Activated naive CD4-positive, alpha-beta T cell treated with anti-CD3 and anti-CD28 coated beads, Interleukin-2, amount 50 U/mL, for 24 hours (primary cell): ENCODE measurements at regions not wholly inside any gene's neighbourhood (a gene's known extent, or its start where the extent isn't known, plus 50 kb on each side); places are given as distances from the start of the nearest gene placed in this dataset.

Experiments used
- H3K27ac Mint-ChIP-seq: one replicate; pipeline ENCODE4 v1.8.0; 2021; ENCODE audit warnings: mild to moderate bottlenecking, mixed read lengths
- H3K27me3 Mint-ChIP-seq: one replicate; pipeline ENCODE4 v1.8.0; 2021; ENCODE audit warnings: mixed read lengths
- H3K36me3 Mint-ChIP-seq: one replicate; pipeline ENCODE4 v1.8.0; 2021; ENCODE audit warnings: mixed read lengths
- H3K4me1 Mint-ChIP-seq: one replicate; pipeline ENCODE4 v1.8.0; 2021; ENCODE audit warnings: mixed read lengths
- H3K4me3 Mint-ChIP-seq: one replicate; pipeline ENCODE4 v1.8.0; 2021; ENCODE audit warnings: mild to moderate bottlenecking, mixed read lengths
- H3K9me3 Mint-ChIP-seq: one replicate; pipeline ENCODE4 v1.8.0; 2021; ENCODE audit warnings: mixed read lengths

DNA sequence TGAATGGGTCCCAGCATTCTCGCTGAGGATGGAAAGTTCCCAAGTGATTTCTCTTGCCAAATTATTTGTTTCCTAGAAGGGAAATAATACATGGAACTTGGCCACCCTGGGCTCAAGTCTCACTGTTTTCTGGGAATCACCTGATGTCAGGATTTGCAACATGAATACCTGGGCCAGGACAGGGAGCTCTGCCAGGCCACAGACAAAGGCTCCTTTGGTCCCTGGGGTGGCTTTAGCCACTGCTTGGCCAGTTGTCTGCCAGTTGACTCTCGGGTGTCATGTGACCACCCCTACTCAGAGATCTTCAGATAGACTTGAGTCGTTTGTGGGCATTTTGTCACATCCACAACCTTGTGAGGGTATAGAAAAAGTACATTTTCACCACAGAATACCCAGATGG lies 258.0 kb upstream of the HABP2 start:
- Mint-ChIP-seq H3K4me3 (no peak overlapping the region), H3K9me3 (no peaks in the 10 kb centered on the region), H3K4me1 (no peaks in the 10 kb centered on the region), H3K27ac (no peak overlapping the region), H3K27me3 (peaks cover 7% of the 10 kb centered on the region), H3K36me3 (no peaks in the 10 kb centered on the region)

DNA sequence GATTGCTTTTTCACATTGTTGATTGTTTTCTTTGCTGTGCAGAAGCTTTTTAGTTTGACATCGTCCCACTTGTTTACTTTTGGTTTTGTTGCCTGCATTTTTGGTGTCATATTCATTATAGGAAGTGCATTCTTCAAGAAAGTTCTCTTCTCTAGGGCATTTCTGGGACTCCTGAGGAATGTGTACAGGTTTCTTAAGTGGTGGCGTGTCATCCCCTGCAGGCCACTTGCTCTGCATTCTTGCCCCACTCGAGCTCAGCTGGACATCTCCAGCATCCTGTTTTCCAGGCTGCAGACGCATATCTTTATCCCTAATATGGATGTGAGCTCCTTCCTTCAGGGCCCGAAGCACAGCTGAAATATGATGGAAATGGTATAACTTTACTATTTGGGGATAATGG lies 255.6 kb upstream of the HABP2 start:
- no peaks in the 10 kb centered on the region for H3K36me3 Mint-ChIP-seq
- H3K27me3 Mint-ChIP-seq, result peaks cover 9% of the 10 kb centered on the region
- H3K4me1 Mint-ChIP-seq, result no peaks in the 10 kb centered on the region
- H3K27ac Mint-ChIP-seq, result no peak overlapping the region
- no peaks in the 10 kb centered on the region for H3K9me3 Mint-ChIP-seq
- no peak overlapping the region for H3K4me3 Mint-ChIP-seq

DNA sequence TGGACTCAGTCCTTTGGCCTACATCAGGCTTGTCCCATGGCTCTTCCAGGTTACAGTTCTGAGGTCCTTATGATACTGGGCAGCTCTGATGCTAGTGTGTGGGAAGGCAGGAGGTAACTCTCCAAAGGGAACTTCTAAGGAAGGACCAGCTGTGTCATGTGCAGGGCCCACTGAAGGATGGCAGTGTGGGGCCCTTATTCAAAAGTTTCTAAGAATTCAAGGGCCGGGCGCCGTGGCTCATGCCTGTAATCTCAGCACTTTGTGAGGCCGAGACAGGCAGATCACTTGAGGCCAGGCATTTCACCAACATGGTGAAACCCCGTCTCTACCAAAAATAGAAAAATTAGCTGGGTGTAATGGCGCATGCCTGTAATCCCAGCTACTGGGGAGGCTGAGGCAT lies 254.2 kb upstream of the HABP2 start:
- Mint-ChIP-seq H3K36me3 (no peaks in the 10 kb centered on the region), H3K4me1 (no peaks in the 10 kb centered on the region), H3K4me3 (no peak overlapping the region), H3K27ac (no peak overlapping the region), H3K9me3 (no peaks in the 10 kb centered on the region), H3K27me3 (peaks cover 9% of the 10 kb centered on the region)

DNA sequence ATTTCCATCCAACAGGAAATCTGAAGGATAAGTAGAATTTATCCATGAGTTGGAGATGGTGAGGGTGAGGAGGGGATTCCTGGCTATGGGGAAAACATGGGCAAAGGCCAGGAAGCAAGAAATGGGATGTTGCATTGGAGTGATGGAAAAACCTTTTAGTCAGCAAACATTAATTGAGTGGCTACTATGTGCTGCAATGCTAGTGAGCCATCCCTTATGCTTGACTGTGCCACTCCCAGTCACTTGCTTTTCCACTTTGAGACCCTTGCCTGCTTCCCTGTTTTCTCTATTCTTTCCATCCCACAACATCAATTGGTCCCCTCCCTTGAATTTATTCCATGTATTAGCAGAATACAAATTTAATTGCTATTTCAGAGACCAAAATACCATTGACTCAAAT lies 252.7 kb upstream of the HABP2 start:
- Mint-ChIP-seq H3K27ac (no peak overlapping the region), H3K9me3 (no peaks in the 10 kb centered on the region), H3K36me3 (no peaks in the 10 kb centered on the region), H3K27me3 (peaks cover 9% of the 10 kb centered on the region), H3K4me1 (no peaks in the 10 kb centered on the region), H3K4me3 (no peak overlapping the region)

DNA sequence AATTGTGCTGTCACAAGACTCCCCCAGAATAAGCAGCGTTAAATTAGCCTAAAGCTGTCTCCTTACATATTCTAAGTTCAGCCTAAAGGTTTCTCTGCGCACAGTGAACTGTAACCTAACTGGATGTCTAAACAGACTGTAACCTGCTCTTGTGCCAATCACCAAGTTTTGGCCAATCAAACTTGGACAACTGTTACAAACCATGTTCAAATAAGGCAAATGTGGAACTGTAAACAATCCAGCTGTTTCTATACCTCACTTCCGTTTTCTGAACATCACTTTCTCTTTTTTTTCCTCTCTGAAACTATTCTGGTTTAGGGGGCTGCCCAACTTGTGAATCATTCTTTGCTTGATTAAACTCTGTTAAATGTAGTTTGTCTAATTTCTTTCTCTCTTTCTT lies 252.2 kb upstream of the HABP2 start:
- no peaks in the 10 kb centered on the region for H3K9me3 Mint-ChIP-seq
- no peaks in the 10 kb centered on the region for H3K36me3 Mint-ChIP-seq
- no peaks in the 10 kb centered on the region for H3K4me1 Mint-ChIP-seq
- no peak overlapping the region for H3K27ac Mint-ChIP-seq
- H3K4me3 Mint-ChIP-seq, result no peak overlapping the region
- H3K27me3 Mint-ChIP-seq, result peaks cover 9% of the 10 kb centered on the region

DNA sequence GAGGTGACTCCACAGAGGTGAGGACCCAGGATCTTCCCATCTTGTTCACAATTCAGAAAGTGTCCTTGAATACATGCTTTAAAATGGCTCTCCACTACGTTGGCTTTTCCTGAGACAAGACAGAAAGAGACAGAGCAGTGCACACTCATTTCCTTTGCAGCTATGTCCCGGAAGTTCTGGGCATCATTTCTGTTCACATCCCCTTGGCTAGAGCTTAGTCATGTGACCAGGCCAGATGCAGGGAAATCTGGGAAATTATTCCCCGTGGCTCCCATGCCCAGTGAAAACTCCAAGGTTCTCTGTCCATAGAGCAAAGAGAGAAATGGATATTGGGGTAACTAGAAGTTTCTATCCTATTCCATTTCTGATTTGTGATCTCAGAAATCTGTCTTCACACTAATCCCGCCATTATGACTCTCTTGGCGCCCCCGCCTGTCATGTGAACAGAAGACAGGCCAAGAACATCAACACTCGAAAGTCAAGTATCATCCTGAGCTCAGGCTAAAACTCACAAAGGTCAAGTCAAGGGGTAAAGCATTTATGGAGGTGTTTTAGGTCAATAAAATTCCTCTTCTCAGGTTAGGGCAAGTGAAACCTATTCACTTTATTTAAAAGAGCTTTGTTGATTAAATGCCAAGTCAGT lies 251.4 kb upstream of the HABP2 start:
- H3K9me3 Mint-ChIP-seq, result no peaks in the 10 kb centered on the region
- H3K4me1 Mint-ChIP-seq, result no peaks in the 10 kb centered on the region
- H3K4me3 Mint-ChIP-seq, result no peak overlapping the region
- H3K27me3 Mint-ChIP-seq, result peaks cover 9% of the 10 kb centered on the region
- H3K27ac Mint-ChIP-seq, result no peak overlapping the region
- no peaks in the 10 kb centered on the region for H3K36me3 Mint-ChIP-seq

DNA sequence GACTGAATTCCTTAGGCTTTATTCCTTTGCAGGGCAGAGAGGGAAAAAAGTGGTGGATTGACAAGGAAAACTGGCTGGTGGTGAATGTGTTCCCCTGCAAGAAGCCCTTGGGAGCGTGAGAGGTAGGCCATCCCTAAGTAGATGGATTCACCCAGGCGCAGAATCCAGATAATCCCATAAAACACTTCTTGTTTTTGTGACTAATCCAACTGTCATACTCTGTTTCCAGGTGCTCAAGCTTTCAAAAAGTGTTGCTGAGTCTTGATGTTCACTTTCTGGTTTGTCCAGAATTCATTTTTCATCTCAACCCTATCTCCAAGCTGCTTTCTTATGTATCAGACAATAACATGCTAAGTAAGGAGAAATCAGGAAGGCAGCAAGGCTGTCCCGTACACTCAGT lies 250.8 kb upstream of the HABP2 start:
- Mint-ChIP-seq H3K36me3 (no peaks in the 10 kb centered on the region), H3K4me1 (no peaks in the 10 kb centered on the region), H3K27me3 (peaks cover 9% of the 10 kb centered on the region), H3K9me3 (no peaks in the 10 kb centered on the region), H3K27ac (no peak overlapping the region), H3K4me3 (no peak overlapping the region)

DNA sequence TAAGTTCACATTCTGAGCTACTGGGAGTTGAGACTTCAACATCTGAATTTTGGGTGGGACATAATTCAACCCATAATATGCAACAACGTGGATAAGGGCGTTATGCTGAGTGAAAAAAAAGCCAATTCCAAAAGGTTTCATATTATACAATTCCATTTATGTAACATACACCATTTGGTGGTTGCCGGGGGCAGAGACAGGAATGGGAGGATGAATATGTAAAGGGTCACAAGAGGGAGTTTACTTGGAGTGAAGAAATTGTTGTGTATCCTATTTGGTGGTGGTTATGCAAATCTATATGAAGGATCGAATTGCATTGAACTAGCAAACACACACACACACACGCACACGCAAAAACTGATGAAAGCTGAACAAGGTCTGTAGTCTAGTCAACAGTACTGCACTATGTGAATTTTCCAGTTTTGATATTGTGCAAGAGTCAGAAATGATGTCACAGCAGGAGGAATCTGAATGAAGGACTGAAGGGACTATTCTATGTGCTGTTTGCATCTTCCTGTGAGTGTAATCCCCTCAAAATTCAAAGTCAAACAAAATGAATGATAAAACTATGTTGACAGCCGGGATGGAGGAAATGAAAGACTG lies 249.2 kb upstream of the HABP2 start:
- Mint-ChIP-seq H3K9me3 (no peaks in the 10 kb centered on the region), H3K4me1 (no peaks in the 10 kb centered on the region), H3K27me3 (peaks cover 6% of the 10 kb centered on the region), H3K4me3 (no peak overlapping the region), H3K36me3 (no peaks in the 10 kb centered on the region), H3K27ac (no peak overlapping the region)

DNA sequence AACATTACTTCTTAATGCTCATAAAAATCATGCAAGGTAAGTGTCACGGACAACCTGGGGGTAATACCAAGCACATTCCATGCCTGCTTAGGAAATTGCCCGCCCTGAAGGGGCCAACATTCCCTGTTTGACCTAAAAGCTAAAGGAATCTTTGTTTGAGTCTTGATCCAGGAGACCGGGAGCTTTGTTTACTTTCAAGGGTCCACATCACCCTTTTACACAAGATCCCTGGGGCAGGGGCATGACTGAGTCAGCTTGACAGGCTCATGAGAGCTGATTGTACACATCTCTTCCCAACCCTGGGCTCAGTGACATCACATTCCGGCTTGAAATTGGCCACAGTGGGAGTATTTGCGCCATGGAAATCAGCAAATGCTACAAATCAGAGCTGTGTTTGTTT lies 248.1 kb upstream of the HABP2 start:
- H3K27me3 Mint-ChIP-seq, result peaks cover 3% of the 10 kb centered on the region
- H3K4me3 Mint-ChIP-seq, result no peak overlapping the region
- no peak overlapping the region for H3K27ac Mint-ChIP-seq
- no peaks in the 10 kb centered on the region for H3K9me3 Mint-ChIP-seq
- H3K36me3 Mint-ChIP-seq, result no peaks in the 10 kb centered on the region
- H3K4me1 Mint-ChIP-seq, result no peaks in the 10 kb centered on the region

DNA sequence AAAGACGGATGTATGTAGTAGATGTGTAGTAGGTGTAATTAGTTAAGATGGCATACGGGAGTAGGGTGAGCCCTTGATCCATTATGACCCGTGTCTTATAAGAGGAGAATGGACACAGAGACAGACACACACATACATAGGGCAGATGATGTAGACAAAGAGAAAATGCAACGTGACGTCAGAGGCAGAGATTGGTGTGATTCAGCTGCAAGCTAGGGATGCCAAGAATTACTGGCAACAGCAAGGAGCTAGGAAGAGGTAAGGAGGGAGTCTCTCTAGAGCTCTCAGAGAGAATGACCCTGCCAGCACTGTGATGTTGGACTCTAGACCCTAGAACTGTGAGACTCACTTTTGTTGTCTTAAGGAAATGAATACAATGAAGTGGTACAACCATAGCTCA lies 247.0 kb upstream of the HABP2 start:
- Mint-ChIP-seq H3K4me3 (no peak overlapping the region), H3K4me1 (no peaks in the 10 kb centered on the region), H3K27ac (no peak overlapping the region), H3K9me3 (no peaks in the 10 kb centered on the region), H3K27me3 (no peaks in the 10 kb centered on the region), H3K36me3 (no peaks in the 10 kb centered on the region)

DNA sequence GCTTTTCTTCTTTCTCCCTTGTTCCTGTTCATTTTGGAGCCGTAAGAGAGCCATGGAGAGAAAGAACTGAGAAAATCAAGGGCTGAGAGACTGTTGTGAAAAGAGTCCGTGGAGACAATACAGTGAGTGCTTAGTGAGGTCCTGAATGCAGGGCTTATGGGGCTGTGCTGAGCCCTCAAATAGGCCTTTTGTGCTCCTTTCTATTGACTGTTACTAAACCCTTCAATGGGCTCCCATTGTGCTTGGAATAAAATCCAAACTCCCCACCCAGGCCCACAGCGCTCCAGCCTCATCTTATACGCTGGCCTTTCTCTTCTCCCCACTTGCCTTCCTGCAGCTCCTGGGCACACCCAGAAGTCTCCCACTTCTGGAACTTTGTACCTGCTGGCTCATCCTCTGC lies 243.1 kb upstream of the HABP2 start:
- H3K27me3 Mint-ChIP-seq, result no peaks in the 10 kb centered on the region
- no peaks in the 10 kb centered on the region for H3K36me3 Mint-ChIP-seq
- H3K4me3 Mint-ChIP-seq, result no peak overlapping the region
- H3K9me3 Mint-ChIP-seq, result no peaks in the 10 kb centered on the region
- no peak overlapping the region for H3K27ac Mint-ChIP-seq
- H3K4me1 Mint-ChIP-seq, result no peaks in the 10 kb centered on the region

DNA sequence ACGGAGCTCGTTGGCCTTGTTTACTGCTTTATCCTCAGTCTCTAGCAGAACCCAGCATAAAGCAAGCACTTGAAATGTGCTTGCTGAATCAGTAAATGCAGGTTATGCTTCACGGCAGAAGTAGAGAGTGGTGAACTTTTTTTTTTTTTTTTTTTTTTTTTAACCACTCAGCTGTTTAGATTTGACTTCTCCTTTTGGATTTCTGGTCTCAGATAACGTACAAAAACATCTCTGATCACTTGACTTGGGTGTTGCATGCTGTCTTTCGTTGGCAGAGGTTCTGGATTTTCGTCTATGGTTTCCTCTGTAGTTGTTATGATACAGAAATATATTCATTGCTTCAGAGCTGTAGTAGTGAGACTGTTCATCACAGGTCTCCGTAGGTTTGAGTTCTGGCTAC lies 242.5 kb upstream of the HABP2 start:
- H3K4me3 Mint-ChIP-seq, result no peak overlapping the region
- no peaks in the 10 kb centered on the region for H3K4me1 Mint-ChIP-seq
- H3K27ac Mint-ChIP-seq, result no peak overlapping the region
- no peaks in the 10 kb centered on the region for H3K9me3 Mint-ChIP-seq
- no peaks in the 10 kb centered on the region for H3K27me3 Mint-ChIP-seq
- H3K36me3 Mint-ChIP-seq, result no peaks in the 10 kb centered on the region

DNA sequence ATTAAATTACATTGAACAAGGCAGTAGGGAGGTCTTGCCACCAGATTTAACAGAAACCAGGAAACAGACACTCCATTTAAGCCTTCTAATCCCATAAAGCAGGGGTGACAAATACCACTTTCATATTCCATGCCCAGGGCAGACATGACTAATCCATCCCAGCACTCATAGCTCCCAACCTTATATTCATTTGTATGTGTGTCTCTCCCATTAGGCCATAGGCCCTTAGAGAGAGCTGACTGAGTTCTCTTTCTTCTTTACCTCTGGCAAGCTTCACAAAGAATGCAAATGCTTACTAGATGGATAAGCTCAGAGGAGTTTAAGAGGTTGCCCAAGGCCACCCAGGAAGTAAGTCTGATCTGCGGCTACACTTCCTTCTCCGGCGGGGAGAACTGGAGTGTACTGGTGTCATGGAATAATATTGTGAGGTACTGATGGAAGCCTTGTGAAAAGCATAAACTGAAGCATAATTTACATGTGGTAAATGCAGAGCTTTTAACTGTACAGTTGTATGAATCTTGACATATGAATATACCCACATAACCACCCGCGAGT lies 239.7 kb upstream of the HABP2 start:
- Mint-ChIP-seq H3K4me3 (no peak overlapping the region), H3K27ac (no peak overlapping the region), H3K36me3 (no peaks in the 10 kb centered on the region), H3K9me3 (no peaks in the 10 kb centered on the region), H3K27me3 (peaks cover 1% of the 10 kb centered on the region), H3K4me1 (no peaks in the 10 kb centered on the region)

DNA sequence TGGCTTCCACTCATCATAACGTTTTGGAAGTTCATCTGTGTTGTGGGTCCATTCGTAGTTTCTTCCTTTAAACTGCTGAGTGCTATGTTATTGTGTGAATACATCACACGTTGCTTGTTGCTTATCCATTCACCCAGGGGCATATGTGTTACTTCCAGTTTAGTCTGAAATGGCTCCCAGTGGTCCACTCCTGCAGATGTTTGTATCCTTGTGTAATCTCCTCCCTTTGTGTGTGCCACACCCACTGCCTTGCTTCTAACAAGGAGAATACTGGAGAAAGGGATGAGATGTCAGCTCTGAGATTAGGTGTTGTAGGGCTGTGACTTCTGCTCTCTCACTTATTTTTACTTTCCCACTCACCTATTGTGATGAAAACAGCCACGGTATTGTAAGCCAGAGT lies 239.1 kb upstream of the HABP2 start:
- no peaks in the 10 kb centered on the region for H3K36me3 Mint-ChIP-seq
- H3K9me3 Mint-ChIP-seq, result no peaks in the 10 kb centered on the region
- H3K4me3 Mint-ChIP-seq, result no peak overlapping the region
- H3K4me1 Mint-ChIP-seq, result no peaks in the 10 kb centered on the region
- peaks cover 2% of the 10 kb centered on the region for H3K27me3 Mint-ChIP-seq
- H3K27ac Mint-ChIP-seq, result no peak overlapping the region

DNA sequence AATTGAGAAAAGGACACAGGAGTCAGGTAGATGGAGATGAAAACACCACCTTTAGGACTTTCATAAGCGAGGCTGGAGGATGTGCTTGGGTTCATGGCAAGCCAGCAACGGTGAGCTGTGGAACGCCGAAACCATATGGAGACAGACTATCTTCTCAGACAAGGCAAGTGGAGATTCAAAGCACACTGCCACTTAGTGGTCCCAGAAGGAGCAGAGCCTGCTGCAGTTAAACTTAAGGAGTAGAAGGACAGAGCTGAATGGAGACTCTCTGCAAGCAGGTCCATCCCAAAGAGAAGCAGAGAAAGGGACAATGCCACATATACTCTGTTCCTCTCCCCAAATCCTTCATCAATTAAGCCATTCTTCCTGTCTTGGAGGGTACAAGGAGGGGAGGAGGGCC lies 236.3 kb upstream of the HABP2 start:
- Mint-ChIP-seq H3K4me1 (no peaks in the 10 kb centered on the region), H3K27ac (no peak overlapping the region), H3K9me3 (no peaks in the 10 kb centered on the region), H3K36me3 (no peaks in the 10 kb centered on the region), H3K27me3 (peaks cover 2% of the 10 kb centered on the region), H3K4me3 (no peak overlapping the region)

DNA sequence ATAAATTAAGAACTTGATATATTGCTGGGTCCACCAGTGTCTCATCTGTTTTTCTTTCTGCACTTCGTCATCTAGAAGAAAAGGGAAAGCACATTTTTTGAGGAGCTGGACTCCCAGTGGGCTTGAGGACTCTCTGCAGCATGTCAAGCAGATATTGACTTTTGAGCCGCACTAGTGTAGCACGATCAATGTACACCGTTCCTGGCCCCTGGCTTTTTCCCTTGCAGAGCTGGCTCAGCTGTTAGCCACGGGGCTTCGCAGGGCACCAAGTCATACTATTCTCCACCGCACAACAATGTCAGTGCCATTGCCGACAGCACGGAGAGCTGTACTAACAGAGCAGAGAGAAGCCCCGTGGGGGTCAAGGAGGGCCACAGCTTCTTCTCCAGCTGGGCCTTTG lies 235.4 kb upstream of the HABP2 start:
- H3K4me3 Mint-ChIP-seq, result no peak overlapping the region
- no peaks in the 10 kb centered on the region for H3K4me1 Mint-ChIP-seq
- H3K9me3 Mint-ChIP-seq, result no peaks in the 10 kb centered on the region
- H3K27me3 Mint-ChIP-seq, result peaks cover 2% of the 10 kb centered on the region
- no peaks in the 10 kb centered on the region for H3K36me3 Mint-ChIP-seq
- no peak overlapping the region for H3K27ac Mint-ChIP-seq

DNA sequence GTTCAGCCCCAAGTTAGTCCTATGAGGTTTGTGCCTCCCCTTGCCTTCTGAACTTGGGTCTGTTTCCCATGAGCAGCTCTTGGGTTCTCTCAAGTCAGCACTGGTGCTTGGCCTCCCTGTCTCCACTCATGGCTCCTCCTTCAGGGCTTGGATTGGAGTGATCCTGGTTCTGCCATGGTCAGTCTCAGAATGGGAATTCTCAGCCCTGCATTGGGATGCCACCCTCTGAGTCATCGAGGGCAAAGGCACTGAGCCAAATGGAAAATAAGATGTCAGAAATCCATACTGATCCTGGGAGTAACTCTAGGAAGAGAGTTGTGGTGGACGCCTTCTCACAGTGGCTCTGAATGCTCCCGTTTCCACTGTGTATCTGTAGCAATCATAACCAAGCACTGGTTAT lies 233.4 kb upstream of the HABP2 start:
- Mint-ChIP-seq H3K36me3 (no peaks in the 10 kb centered on the region), H3K9me3 (no peaks in the 10 kb centered on the region), H3K27ac (no peak overlapping the region), H3K27me3 (peaks cover 2% of the 10 kb centered on the region), H3K4me3 (no peak overlapping the region), H3K4me1 (no peaks in the 10 kb centered on the region)
